Loucy (cell line): ENCODE measurements at regions not wholly inside any gene's neighbourhood (a gene's known extent, or its start where the extent isn't known, plus 50 kb on each side); places are given as distances from the start of the nearest gene placed in this dataset.

Experiments used
- H2AFZ ChIP-seq: fragments of 200-600 bp; sonication (generic); 2 replicates; pipeline ENCODE4 v1.6.0; 2016; ENCODE audit warnings: antibody characterized with exemption, mild to moderate bottlenecking, low read length, moderate library complexity
- H3F3A ChIP-seq: fragments of 200-600 bp; 2 replicates; pipeline ENCODE4 v1.6.0; 2016; ENCODE audit warnings: antibody characterized with exemption, low read depth, mild to moderate bottlenecking
- H3K27me3 ChIP-seq: fragments of 200-600 bp; sonication (generic); 2 replicates; pipeline ENCODE4 v1.6.1; 2014; ENCODE audit warnings: low read length, mild to moderate bottlenecking; ENCODE audit not compliant: insufficient read depth, poor library complexity, severe bottlenecking
- H3K36me3 ChIP-seq: fragments of 200-600 bp; sonication (generic); 2 replicates; pipeline ENCODE4 v1.6.1; 2016; ENCODE audit warnings: low read length; ENCODE audit not compliant: insufficient read depth
- H3K4me1 ChIP-seq: fragments of 200-600 bp; sonication (generic); 2 replicates; pipeline ENCODE4 v1.5.1; 2014; ENCODE audit warnings: low read length, mild to moderate bottlenecking; ENCODE audit not compliant: insufficient read depth, poor library complexity, severe bottlenecking
- H3K4me2 ChIP-seq: fragments of 200-600 bp; sonication (generic); 2 replicates; pipeline ENCODE4 v1.6.0; 2014; ENCODE audit warnings: antibody characterized with exemption, low read length, low read depth, mild to moderate bottlenecking; ENCODE audit not compliant: poor library complexity, severe bottlenecking
- H3K4me3 ChIP-seq: fragments of 200-600 bp; sonication (generic); 2 replicates; pipeline ENCODE4 v1.5.1; 2014; ENCODE audit warnings: low read length, mild to moderate bottlenecking, mixed read lengths; ENCODE audit not compliant: poor library complexity, severe bottlenecking
- H3K79me2 ChIP-seq: fragments of 200-600 bp; sonication (generic); 2 replicates; pipeline ENCODE4 v1.6.1; 2014; ENCODE audit warnings: low read length; ENCODE audit not compliant: insufficient read depth
- H3K9ac ChIP-seq: fragments of 200-600 bp; sonication (generic); 2 replicates; pipeline ENCODE4 v1.6.0; 2014; ENCODE audit warnings: mild to moderate bottlenecking, low read depth, low read length, moderate library complexity; ENCODE audit not compliant: poor library complexity, severe bottlenecking
- H3K9me2 ChIP-seq: fragments of 200-600 bp; sonication (generic); replicated peaks from 2 replicates; pipeline ENCODE4 v1.6.1; 2016; ENCODE audit warnings: low read depth, low read length, mixed read lengths
- H3K9me3 ChIP-seq: fragments of 200-600 bp; sonication (generic); 2 replicates; pipeline ENCODE4 v1.6.1; 2014; ENCODE audit warnings: mild to moderate bottlenecking, antibody characterized with exemption, low read length, low read depth; ENCODE audit not compliant: insufficient read depth
- H4K20me1 ChIP-seq: fragments of 200-600 bp; sonication (generic); 2 replicates; pipeline ENCODE4 v1.6.0; 2014; ENCODE audit warnings: antibody characterized with exemption, low read length, mild to moderate bottlenecking; ENCODE audit not compliant: insufficient read depth, poor library complexity, severe bottlenecking
- EZH2phosphoT487 ChIP-seq: fragments of 200-600 bp; IDR thresholded peaks from 2 replicates; pipeline ENCODE4 v1.6.1; 2018; ENCODE audit warnings: antibody characterized with exemption, mild to moderate bottlenecking, moderate library complexity, borderline replicate concordance
- TF ChIP-seq, protein P1 (sequence below): fragments of 200-600 bp; sonication (generic); conservative IDR thresholded peaks from 2 replicates; pipeline ENCODE4 v1.5.1; 2014; ENCODE audit warnings: mild to moderate bottlenecking, antibody characterized with exemption, low read length

DNA sequence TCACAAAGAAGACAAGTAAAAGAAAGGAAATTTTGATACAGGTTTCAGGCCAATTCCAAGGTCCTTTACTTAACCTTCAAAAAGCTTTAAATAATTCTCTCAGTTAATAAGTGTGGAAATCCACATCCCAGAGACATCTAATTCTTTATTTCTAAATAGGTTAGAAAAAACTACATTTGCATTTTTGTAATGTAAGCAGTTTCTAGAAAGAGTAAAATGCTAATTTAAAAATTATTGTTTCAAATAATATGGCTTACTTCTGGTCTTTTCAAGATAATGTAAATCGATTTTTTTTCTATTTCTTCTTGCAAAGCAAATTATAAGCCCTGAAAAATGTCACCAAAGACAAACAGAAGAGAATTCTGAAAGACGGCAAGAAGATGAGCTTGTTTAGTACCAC lies 180.4 kb upstream of the HHIP start:
- Histone ChIP-seq H3F3A (no peaks in the 10 kb centered on the region), H3K9me2 (no peaks in the 10 kb centered on the region), H3K4me1 (no peaks in the 10 kb centered on the region), H3K9ac (no peak overlapping the region), H3K36me3 (no peaks in the 10 kb centered on the region), H2AFZ (no peak overlapping the region), H3K27me3 (no peaks in the 10 kb centered on the region), H3K4me2 (no peak overlapping the region), H3K9me3 (no peaks in the 10 kb centered on the region), H3K79me2 (no peaks in the 10 kb centered on the region), H4K20me1 (no peaks in the 10 kb centered on the region), H3K4me3 (no peak overlapping the region)
- TF ChIP-seq, protein P1, sequence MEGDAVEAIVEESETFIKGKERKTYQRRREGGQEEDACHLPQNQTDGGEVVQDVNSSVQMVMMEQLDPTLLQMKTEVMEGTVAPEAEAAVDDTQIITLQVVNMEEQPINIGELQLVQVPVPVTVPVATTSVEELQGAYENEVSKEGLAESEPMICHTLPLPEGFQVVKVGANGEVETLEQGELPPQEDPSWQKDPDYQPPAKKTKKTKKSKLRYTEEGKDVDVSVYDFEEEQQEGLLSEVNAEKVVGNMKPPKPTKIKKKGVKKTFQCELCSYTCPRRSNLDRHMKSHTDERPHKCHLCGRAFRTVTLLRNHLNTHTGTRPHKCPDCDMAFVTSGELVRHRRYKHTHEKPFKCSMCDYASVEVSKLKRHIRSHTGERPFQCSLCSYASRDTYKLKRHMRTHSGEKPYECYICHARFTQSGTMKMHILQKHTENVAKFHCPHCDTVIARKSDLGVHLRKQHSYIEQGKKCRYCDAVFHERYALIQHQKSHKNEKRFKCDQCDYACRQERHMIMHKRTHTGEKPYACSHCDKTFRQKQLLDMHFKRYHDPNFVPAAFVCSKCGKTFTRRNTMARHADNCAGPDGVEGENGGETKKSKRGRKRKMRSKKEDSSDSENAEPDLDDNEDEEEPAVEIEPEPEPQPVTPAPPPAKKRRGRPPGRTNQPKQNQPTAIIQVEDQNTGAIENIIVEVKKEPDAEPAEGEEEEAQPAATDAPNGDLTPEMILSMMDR = no peak
- no peak for TF ChIP-seq EZH2phosphoT487

DNA sequence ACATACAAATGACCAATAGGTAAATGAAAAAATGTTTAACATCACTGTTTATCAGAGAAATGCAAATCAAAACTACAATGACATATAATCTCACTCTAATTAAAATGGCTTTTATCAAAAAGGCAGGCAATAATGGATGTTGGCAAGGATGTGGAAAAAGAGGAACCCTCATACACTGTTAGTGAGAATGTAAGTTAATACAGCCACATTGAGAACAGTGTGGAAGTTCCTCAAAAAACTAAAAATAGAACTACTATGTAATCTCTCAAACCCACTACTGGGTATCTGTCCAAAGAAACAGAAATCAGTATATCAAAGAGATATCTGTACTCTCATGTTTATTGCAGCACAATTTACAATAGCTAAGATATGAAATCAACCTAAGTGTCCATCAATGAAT lies 165.9 kb upstream of the HHIP start:
- no peak overlapping the region for H3K4me2 ChIP-seq
- H3K36me3 ChIP-seq = no peaks in the 10 kb centered on the region
- peaks cover 7% of the 10 kb centered on the region for H3K4me1 ChIP-seq
- no peaks in the 10 kb centered on the region for H3F3A ChIP-seq
- no peak for TF ChIP-seq EZH2phosphoT487
- no peaks in the 10 kb centered on the region for H3K9me2 ChIP-seq
- no peak overlapping the region for H3K4me3 ChIP-seq
- no peak overlapping the region for H3K9ac ChIP-seq
- no peaks in the 10 kb centered on the region for H3K79me2 ChIP-seq
- no peaks in the 10 kb centered on the region for H3K27me3 ChIP-seq
- H3K9me3 ChIP-seq = peaks cover 13% of the 10 kb centered on the region; the same call in 1 of the 2 replicates
- H4K20me1 ChIP-seq = no peaks in the 10 kb centered on the region
- no peak overlapping the region for H2AFZ ChIP-seq

DNA sequence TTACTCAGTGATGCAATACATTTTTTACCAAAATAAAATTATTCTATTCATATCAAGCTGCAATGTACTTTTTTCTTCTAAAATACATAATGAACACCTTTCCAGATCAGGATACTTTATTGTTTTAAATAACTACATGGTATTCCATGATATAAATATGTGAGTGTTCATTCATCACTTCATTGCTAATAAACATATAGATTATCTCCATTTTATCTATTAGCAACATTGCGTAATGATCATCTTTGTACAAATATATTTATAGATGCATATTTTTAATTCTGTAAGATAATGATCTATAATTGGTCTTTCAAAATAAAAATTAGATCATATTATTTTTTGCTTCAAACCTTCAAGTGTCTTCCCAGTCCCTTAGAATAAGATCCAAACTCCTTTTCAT lies 156.1 kb upstream of the HHIP start:
- Histone ChIP-seq H3K79me2 (no peaks in the 10 kb centered on the region), H2AFZ (no peak overlapping the region), H3K4me1 (no peaks in the 10 kb centered on the region), H3F3A (no peaks in the 10 kb centered on the region), H3K9ac (no peak overlapping the region), H3K9me2 (no peaks in the 10 kb centered on the region), H4K20me1 (no peaks in the 10 kb centered on the region), H3K4me3 (no peak overlapping the region), H3K27me3 (no peaks in the 10 kb centered on the region), H3K36me3 (no peaks in the 10 kb centered on the region), H3K9me3 (no peaks in the 10 kb centered on the region), H3K4me2 (no peak overlapping the region)
- TF ChIP-seq, protein P1 = no peak
- TF ChIP-seq EZH2phosphoT487 = no peak

DNA sequence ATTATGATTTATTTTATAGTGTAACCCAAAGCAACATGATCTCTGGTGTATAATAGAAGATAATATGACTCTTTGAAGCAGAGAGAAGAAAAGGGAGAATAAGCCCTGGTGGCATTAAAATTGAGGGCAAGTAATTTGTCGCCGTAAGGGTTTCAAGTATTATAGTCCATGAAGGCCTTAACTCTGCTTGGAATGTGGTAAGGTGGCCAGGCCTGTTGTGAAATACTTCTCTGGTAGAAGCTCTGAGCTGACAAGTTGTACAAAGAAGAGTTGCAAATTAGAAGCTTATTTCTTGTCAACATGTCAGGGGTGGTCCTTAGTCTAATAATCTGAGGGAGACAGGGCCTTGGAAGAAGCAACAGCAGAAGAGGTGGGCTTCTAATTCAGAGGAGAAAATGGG lies 151.7 kb upstream of the HHIP start:
- no peak for TF ChIP-seq EZH2phosphoT487
- TF ChIP-seq, protein P1 = no peak

More for the DNA sequence above, 151.7 kb upstream of the HHIP start:
- Histone ChIP-seq H3K4me2 (no peak overlapping the region), H4K20me1 (no peaks in the 10 kb centered on the region), H3K79me2 (no peaks in the 10 kb centered on the region), H3K27me3 (no peaks in the 10 kb centered on the region), H3K4me1 (peaks cover 14% of the 10 kb centered on the region), H3K4me3 (no peak overlapping the region), H3F3A (no peaks in the 10 kb centered on the region), H3K36me3 (no peaks in the 10 kb centered on the region), H2AFZ (no peak overlapping the region), H3K9ac (no peak overlapping the region), H3K9me3 (no peaks in the 10 kb centered on the region), H3K9me2 (no peaks in the 10 kb centered on the region)
